SHP77 treated with DMSO at 0.1 percent for 48 hours (cell line): ENCODE measurements at regions not wholly inside any gene's neighbourhood (a gene's known extent, or its start where the extent isn't known, plus 50 kb on each side); places are given as distances from the start of the nearest gene placed in this dataset.

ENCODE experiments used
- DNase-seq: peaks from one replicate; lab custom pipeline; 2025; lab: John Stamatoyannopoulos, UW

DNA sequence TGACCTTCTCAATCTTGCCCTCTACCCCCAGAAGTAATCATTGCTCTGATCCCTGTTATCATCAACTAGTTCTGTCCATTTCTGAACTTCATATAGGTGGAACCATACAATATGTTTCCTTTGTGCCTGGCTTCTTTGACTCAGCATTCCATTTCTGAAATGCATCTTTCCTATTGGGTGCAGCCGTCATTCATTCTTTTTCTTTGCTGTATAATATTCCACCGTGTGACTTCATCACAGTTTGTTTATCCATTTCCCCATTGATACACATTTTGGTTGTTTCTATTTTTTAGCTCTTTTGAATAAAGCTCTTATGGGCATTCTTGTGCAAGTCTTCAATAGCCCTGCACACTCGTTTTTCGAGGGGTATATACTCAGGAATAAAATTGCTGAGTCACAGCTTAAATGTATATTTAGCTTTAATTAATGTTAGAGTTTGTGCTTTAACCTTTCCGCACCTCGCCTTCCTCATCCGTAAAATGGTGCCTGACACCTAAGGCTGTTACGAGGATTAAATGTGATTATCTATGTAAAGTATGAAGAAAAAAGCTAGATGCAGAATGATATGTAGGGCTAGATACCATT lies 491.6 kb downstream of the MIAT start:
- DNase-seq: no peak

- no peak for DNase-seq
Observed at GRCh38 chr22:27149921-27150543, 492.6 kb downstream of the MIAT start.

DNA sequence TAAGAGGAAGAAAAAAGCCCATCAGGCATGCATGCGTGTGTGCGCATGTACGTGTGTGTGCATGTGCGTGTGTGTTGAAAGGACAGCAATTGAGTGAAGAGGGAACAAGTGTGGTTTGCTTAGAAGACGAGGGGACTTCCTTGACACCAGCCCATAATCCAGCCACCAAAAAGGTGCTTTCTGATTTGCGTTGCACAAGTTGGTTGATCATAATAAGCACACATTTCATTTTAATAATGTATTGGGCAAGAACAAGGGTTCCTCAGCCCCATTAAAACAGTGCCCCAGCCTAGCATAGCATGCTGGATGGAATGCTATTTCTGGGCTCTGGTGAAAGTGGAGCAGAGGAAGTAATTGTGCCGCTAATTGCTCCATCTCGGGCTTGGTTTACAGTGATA lies 493.2 kb downstream of the MIAT start:
- no peak for DNase-seq

GRCh38 chr22:27151407-27151806 lies 494.0 kb downstream of the MIAT start:
- no peak for DNase-seq

DNA sequence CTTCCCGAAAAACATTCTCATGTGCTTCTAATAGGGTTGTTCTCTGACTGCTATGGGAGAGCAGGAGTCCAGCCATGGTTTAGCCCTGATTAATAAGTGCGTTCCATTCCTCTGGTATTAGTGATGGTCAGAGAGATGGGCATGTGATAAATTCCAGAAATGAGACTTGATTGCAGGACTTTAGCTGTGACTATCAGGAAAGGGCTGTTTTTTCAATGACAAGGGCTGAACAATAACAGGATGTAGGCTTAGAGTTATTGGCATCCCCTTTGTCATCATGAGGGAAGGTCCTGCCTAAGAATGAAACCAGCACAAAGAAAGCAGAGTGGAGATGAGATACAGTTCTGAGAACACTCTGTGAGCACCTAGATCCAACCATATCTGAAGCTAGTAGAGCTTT lies 494.6 kb downstream of the MIAT start:
- DNase-seq: no peak

- no peak for DNase-seq
Observed at GRCh38 chr22:27152883-27153282, 495.5 kb downstream of the MIAT start.

GRCh38 chr22:27153386-27153785 lies 496.0 kb downstream of the MIAT start:
- no peak for DNase-seq

GRCh38 chr22:27154717-27155116 lies 497.3 kb downstream of the MIAT start:
- DNase-seq: no peak

DNA sequence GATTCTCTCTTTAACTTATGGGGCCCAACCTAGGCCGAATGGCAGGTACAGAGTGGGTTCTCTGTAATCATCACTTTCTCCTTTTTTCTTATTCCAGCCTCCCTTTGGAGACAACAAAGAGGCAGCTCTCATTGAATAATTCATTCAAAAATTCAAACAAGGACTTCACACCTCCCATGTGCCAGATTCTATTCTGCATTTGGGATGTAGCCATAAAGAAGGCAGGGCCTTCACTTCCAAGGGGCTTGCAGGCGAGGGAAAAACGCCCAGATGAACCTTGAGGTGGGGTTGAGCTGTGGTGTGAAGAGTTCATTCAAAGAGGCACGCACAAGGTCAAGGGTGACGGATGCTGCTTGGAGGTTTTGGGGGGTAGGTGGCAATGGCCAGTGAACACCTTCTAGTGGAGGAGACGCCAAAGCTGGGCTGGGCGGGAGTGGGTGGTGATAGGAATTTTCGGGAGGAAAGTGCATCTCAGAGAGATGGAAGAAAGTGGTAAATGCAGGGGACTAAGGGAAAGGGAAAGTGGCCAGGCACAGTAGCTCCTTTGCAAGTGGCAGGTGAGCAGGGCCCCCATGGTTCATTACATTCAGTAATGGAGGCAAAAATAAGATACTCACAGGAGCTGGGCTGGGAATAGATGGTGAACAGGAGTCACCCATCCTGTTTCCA lies 499.6 kb downstream of the MIAT start:
- no peak for DNase-seq

DNA sequence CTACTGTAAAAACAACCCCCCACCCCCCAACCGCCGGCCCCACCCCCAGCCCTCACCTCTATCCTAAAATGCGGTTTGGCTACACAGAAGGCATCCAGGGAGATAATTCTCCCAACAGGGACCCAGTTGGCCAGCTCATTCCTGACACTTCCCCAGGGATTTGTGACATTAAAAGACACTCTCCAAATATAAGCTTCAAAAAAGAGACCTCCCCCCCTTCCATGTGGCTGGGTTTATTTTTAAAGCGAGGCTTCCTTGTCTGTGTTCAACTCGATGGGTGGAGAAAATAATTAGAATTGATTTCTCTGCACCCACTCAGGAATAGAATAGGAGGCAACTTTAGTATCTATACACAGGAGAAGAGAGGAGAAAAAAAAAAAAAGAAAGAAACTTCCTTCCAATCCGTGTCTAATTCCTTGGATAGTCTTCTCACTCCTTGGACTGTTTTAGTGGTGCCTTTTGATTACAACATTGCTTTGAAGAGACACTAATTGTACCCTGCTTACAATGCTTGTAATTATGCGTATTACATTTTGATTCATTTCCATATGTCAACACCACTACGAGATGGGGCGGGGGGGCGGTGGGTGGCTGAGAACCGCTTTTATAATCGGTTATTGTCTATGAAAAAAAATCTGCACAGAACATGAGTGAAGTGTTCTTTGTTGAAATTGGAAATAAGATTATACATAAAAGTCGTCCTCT lies 500.4 kb downstream of the MIAT start:
- no peak for DNase-seq

DNA sequence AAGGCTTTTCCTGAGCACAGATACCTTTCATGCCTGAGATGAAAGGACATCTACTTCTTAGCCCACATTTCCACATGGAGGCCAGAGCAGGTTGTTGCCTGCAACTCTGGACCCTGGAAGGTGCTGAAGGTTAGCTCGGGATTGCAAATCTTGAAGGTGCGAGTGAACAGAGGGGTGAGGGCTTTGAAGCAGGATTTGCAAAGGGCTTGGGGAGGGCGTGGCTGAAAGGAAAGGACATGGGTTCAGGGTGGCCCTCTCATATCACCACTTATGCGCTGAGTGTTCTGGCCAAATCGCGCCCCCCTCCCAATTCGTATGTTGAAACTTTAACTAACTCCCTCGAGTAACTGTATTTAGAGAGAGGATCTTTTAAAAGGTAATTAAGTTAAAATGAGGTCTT lies 501.6 kb downstream of the MIAT start:
- DNase-seq: no peak

DNA sequence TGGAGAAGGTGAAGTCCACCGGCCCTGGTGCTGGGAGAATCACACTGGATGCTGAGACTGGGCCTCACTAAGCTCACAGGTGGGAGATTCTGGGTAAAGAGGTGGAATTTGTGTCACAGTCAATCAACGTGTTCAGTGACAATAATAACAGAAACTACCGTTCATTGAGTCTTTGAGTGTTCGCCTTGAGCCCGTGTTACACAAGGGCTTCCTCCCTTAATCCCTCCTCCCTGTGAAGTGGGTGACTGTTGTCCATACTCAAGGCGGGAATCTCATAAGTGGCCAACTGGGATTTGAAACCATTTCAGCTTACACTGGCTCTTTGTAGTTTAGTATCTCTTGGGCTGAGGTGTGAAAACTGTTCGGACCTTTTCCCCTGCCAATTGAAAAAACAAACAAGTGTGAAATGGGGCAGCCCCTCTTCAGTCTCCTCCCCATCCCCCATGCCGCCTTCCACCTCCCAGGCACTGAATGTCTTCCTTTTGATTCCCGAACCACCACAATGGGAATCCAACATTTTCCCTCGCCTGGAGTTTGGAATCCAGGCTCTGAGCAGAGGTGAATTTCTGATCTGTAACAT lies 502.4 kb downstream of the MIAT start:
- DNase-seq: no peak

- no peak for DNase-seq
Observed at GRCh38 chr22:27163162-27164137, 506.1 kb downstream of the MIAT start.

GRCh38 chr22:27164781-27165503 lies 507.6 kb downstream of the MIAT start:
- DNase-seq: no peak

GRCh38 chr22:27168681-27169080 lies 511.3 kb downstream of the MIAT start:
- no peak for DNase-seq

DNA sequence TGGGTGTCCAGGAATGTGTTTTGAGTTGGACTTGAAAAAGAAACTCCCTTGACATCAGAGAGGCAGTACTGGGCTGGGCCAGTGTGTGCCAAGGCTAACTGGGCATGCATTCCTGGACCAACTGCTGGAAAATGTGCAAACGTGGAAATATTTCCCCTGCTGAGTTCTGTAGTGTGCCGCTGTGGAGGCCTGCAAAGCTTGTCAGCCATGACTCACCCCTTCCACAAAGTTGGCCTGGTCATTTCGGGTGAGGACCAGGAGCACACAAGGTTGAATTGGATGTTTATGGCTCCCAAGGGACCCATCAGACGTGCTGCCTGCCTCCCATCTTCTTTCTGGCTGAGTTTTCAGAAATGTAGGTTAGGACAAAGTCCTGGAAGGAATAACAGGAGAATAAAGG lies 513.1 kb downstream of the MIAT start:
- no peak for DNase-seq

GRCh38 chr22:27171212-27171611 lies 513.8 kb downstream of the MIAT start:
- DNase-seq: no peak

DNA sequence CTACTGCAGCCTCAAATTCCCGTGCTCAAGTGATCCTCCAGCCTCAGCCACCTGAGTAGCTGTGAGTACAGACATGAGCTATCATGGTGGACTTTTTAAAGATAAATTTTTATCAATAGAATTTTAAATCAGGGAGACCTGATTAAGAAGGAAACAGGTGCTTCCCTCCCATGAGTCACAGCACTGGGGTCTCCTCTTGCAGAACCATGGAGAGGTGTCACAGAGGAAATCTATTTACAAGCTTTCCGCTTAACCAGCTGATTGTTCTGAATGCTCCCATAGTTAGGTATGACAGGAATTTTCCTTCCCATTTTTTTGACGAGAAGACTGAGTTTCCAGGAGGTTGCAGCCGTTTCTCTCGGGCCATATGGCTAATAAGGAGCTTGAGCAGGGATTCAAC lies 516.1 kb downstream of the MIAT start:
- no peak for DNase-seq

- DNase-seq: no peak
Observed at GRCh38 chr22:27175021-27175838, 517.8 kb downstream of the MIAT start.

DNA sequence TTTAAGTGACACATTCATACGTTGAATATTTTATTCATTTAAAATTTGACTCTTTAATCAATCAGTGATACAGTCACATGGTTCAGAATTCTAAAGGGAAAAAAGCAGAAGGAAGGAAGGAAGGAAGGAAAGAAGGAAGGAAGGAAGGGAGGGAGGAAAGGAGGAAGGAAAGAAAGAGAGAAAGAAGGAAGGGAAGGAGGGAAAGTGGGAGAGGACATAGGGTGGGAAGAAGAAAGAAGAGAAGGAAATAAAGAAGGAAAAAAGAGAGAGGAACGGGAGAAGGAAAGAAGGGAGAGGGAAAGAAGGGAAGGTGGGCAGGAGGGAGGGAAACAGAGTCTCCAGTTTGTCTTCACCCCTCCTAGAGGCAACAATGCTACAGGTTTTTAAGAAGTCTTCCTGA lies 518.6 kb downstream of the MIAT start:
- no peak for DNase-seq
